Lower leg skin (tissue), 4 donors: ENCODE measurements at regions not wholly inside any gene's neighbourhood (a gene's known extent, or its start where the extent isn't known, plus 50 kb on each side); places are given as distances from the start of the nearest gene placed in this dataset.

ENCODE experiments used
- DNase-seq, 2 donors: peaks; one replicate each; pipeline ENCODE4 v3.0.0-alpha.2; 2019; ENCODE audit warnings: low spot score in 2 of 2
- H3K4me3 ChIP-seq: fragments of 200-600 bp; sonication (generic); 2 replicates; pipeline ENCODE4 v1.5.1; 2017; ENCODE audit warnings: mild to moderate bottlenecking, low read depth; ENCODE audit not compliant: poor library complexity, severe bottlenecking
- POLR2A ChIP-seq, 2 donors: fragments of 450-650 bp; IDR thresholded peaks; one replicate each; pipeline ENCODE4 v1.6.1; 2016 to 2017; ENCODE audit warnings: antibody characterized with exemption in 2 of 2, mild to moderate bottlenecking in 1 of 2, moderate library complexity in 1 of 2
- WGBS, 2 donors: methylation state at CpG; one replicate each; pipeline ENCODE4 v1.1.5; 2018; 5-methylcytosine and 5-hydroxymethylcytosine counted together
- intact Hi-C: fragments of 100-400 bp; cut with DNase I; formaldehyde crosslinking; loops from one replicate; pipeline ENCODE4 v1.15.0; 2023; ENCODE audit warnings: low total_unique reads
- TF ChIP-seq, protein P1 (sequence below), 3 donors: fragments of 450-650 bp; IDR thresholded peaks; one replicate each; pipeline ENCODE4 v1.5.1; 2016; ENCODE audit warnings: antibody characterized with exemption in 3 of 3, mild to moderate bottlenecking in 3 of 3, moderate library complexity in 2 of 3

DNA sequence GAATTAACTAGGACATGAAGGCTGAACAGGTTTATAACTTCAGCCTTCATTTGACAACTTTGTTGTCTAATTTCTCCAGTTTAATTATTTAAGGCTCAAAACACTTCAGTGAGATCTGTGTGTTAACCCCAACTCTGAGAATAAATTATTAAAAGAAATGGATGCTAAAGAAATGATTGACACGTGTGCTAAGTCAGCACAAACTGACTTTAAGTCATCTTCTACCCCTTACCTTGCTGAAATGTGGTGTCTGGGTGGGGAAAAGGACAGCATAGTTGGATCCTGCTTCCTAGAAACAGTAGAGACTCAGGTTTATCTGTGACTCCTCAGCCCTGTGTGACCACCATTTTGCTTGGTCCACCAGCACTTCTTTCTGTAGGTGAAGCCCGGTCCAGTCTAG is 324.8 kb upstream of the NPSR1 start:
- WGBS, 2 donors: 86 to 94% methylated on average over 2 of the region's 2 CpGs
- TF ChIP-seq POLR2A (IDR thresholded peaks at IDR 0.05): no peak
- TF ChIP-seq, protein P1, sequence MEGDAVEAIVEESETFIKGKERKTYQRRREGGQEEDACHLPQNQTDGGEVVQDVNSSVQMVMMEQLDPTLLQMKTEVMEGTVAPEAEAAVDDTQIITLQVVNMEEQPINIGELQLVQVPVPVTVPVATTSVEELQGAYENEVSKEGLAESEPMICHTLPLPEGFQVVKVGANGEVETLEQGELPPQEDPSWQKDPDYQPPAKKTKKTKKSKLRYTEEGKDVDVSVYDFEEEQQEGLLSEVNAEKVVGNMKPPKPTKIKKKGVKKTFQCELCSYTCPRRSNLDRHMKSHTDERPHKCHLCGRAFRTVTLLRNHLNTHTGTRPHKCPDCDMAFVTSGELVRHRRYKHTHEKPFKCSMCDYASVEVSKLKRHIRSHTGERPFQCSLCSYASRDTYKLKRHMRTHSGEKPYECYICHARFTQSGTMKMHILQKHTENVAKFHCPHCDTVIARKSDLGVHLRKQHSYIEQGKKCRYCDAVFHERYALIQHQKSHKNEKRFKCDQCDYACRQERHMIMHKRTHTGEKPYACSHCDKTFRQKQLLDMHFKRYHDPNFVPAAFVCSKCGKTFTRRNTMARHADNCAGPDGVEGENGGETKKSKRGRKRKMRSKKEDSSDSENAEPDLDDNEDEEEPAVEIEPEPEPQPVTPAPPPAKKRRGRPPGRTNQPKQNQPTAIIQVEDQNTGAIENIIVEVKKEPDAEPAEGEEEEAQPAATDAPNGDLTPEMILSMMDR (IDR thresholded peaks at IDR 0.05): no peak
- intact Hi-C loops: no loop called here
- no peak overlapping the region for H3K4me3 ChIP-seq
- DNase-seq: no peak

DNA sequence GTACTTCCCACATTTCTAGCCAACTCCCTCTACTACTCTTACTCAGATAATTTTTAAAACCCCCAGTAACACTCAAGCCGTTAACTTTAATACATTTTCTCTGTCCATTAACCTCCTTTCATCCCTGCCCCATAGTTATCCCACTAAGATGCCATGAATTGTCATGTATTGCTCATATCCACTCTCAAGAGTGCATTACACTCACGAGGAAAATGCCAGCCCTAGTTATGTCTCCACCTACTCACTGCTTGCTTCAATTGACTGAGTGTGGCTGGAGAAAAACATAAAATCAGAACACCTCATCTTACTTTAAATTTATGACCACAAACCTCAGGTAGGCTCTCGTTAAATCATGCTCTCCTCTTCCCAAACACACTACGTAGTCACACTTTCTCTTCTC is 324.1 kb upstream of the NPSR1 start:
- TF ChIP-seq POLR2A (IDR thresholded peaks at IDR 0.05): no peak
- TF ChIP-seq, protein P1 (IDR thresholded peaks at IDR 0.05): no peak
- intact Hi-C loops: no loop called here
- no peak overlapping the region for H3K4me3 ChIP-seq
- WGBS, 2 donors: 65 to 66% methylated on average over 4 of the region's 4 CpGs
- DNase-seq: no peak

DNA sequence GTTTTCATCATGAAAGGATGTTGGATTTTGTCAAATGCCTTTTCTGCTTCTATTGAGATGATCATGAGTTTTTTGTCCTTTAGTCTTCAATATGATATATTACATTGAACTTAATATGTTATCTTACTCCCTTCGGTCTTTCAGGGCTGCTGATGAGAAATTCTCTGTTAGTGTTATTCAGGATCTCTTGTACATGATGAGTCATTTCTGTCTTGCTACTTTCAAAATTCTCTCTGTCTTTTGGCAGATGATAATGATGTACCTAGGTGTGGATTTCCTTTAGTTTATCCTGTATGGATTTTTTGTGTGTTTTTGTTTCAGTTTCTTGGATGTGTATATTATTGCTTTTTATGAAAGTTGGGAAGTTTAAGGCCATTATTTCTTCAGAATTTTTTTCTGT is 320.9 kb upstream of the NPSR1 start:
- DNase-seq: no peak
- TF ChIP-seq, protein P1 (IDR thresholded peaks at IDR 0.05): no peak
- no peak for TF ChIP-seq POLR2A (IDR thresholded peaks at IDR 0.05)
- H3K4me3 ChIP-seq: no peak overlapping the region
- WGBS, 2 donors: 74 to 85% methylated on average over 1 of the region's 1 CpG
- intact Hi-C loops: no loop called here

DNA sequence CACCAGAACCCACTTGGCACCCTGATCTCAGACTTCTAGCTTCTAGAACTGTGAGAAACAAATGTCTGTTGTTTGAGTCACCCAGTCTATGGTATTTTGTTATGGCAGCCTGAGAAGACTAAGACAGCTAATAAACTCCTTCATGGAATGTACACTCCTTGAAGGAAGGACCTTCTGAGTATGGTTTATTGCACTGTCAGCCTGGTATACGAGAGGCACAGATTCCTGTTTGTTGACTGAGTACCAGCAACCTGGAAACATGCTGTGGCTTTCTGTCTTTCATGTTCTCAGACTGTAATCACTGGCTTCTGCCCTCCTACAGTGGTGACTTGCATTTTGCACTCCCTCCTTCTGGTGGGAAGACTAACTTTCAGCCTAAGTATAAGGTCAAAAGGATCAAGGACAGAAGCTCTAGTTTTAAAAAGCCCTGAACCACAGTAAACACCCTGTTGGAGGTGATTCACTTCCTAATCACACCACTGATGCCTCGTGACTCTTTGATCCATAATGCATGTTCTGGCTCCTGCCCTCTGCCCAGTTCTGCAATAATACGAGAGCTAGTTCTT is 319.0 kb upstream of the NPSR1 start:
- TF ChIP-seq, protein P1 (IDR thresholded peaks at IDR 0.05): no peak
- TF ChIP-seq POLR2A (IDR thresholded peaks at IDR 0.05): no peak
- intact Hi-C loops: loop anchor here (2.0 kb wide), 1 partner anchor 40 kb away; no protein-coding TSS in a partner anchor
- 70 to 75% methylated on average over 3 of the region's 3 CpGs for WGBS, 2 donors
- H3K4me3 ChIP-seq: no peak overlapping the region
- no peak for DNase-seq

DNA sequence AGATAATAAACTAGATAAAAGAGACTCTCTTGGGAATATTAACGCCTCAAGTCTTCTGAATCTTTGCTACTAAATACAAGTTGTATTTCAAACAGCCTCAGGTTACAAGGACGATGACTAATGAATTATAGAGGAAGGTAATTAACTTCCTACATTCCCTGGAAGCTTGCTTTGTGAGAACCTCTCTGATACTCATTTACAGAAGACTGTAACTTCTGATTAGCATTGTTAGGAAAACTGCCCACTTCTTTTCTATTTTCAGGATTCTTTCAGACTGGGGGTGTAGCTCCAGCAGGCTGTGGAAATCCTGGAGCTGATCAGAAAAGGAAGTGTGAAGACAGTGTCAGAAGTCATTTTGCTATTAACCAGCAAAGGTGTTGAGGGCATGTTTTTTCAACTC is 316.7 kb upstream of the NPSR1 start:
- no peak overlapping the region for H3K4me3 ChIP-seq
- no peak for TF ChIP-seq POLR2A (IDR thresholded peaks at IDR 0.05)
- TF ChIP-seq, protein P1 (IDR thresholded peaks at IDR 0.05): no peak
- DNase-seq: no peak
- WGBS, 2 donors: 11 to 24% methylated on average over 2 of the region's 2 CpGs
- intact Hi-C loops: no loop called here

DNA sequence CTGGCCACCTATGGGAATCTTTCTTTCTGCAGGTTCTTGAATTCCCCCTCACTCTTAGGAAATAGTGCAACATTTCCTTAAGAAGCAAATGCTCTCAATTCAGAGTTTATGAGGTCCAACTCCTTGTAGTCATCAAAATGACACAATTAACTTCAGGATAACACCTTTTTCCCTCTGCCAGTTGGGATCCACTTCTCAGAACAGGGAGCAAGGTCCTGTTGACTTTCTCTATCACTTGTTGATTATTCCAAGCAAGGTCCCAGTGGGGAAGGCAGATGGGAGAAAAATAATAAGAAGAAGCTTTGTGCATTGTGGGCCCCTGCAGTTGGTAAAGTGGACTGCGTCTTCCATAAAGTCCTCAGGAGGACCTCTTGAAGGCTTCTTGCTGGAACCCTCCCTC is 315.6 kb upstream of the NPSR1 start:
- no peak overlapping the region for H3K4me3 ChIP-seq
- intact Hi-C loops: no loop called here
- 100% methylated on average over 1 of the region's 1 CpG for WGBS, 2 donors
- DNase-seq: no peak
- no peak for TF ChIP-seq POLR2A (IDR thresholded peaks at IDR 0.05)
- TF ChIP-seq, protein P1 (IDR thresholded peaks at IDR 0.05): no peak
